K562 (cell line): ENCODE measurements at regions not wholly inside any gene's neighbourhood (a gene's known extent, or its start where the extent isn't known, plus 50 kb on each side); places are given as distances from the start of the nearest gene placed in this dataset.
A peak's percentile ranks its signal among the peaks of the same experiment; 100 is the strongest.

Experiments
- ATF7 ChIP-seq: fragments of 450-650 bp; IDR thresholded peaks from 2 replicates; pipeline ENCODE4 v1.7.1; 2014; ENCODE audit warnings: mild to moderate bottlenecking, moderate library complexity
- CREB1 ChIP-seq, 2 experiments: sonication (generic) in 1 of 2; formaldehyde crosslinking in 1 of 2; IDR thresholded peaks; 2 replicates each; pipeline versions ENCODE4 v1.6.1 to v1.8.0; 2012 to 2022; ENCODE audit warnings: inconsistent platforms in 1 of 2, mild to moderate bottlenecking in 1 of 2, missing genetic modification reagents in 1 of 2, moderate library complexity in 1 of 2
- MEF2A ChIP-seq: IDR thresholded peaks from 2 replicates; pipeline ENCODE4 v1.6.1; 2011; ENCODE audit warnings: low read depth, mild to moderate bottlenecking, low read length, moderate library complexity; ENCODE audit not compliant: control insufficient read depth
- MIER1 ChIP-seq: fragments of 450-650 bp; IDR thresholded peaks from 2 replicates; pipeline ENCODE4 v1.6.1; 2016; ENCODE audit warnings: antibody characterized with exemption, mild to moderate bottlenecking, low read depth
- NFYB ChIP-seq: IDR thresholded peaks from 2 replicates; pipeline ENCODE4 v1.6.1; 2011; ENCODE audit warnings: mild to moderate bottlenecking, moderate library complexity; ENCODE audit not compliant: insufficient read length; ENCODE audit errors: extremely low read depth
- POLR3A ChIP-seq: IDR thresholded peaks from 2 replicates; pipeline ENCODE4 v1.6.1; 2011; ENCODE audit warnings: borderline replicate concordance, mild to moderate bottlenecking, moderate library complexity; ENCODE audit not compliant: insufficient read length, insufficient read depth; ENCODE audit errors: extremely low read depth
- SOX6 ChIP-seq: fragments of 450-650 bp; IDR thresholded peaks from 2 replicates; pipeline ENCODE4 v1.6.1; 2014; ENCODE audit warnings: mild to moderate bottlenecking
- ZBTB7A ChIP-seq: IDR thresholded peaks from 2 replicates; pipeline ENCODE4 v1.6.1; 2011; ENCODE audit warnings: low read depth, mild to moderate bottlenecking, low read length, moderate library complexity, borderline replicate concordance; ENCODE audit not compliant: control insufficient read depth
- ZNF197 ChIP-seq: fragments of 200-800 bp; sonication (Bioruptor generic); IDR thresholded peaks from 2 replicates; pipeline ENCODE4 v1.6.1; 2016; ENCODE audit warnings: low read depth, missing genetic modification characterization, missing compliant biosample characterization
- TF ChIP-seq, protein P1 (sequence below), 2 experiments: fragments of 450-650 bp; formaldehyde crosslinking in 1 of 2; IDR thresholded peaks; 2 replicates each; pipeline versions ENCODE4 v1.4.0 to v1.6.1; 2014 to 2020; ENCODE audit warnings: mild to moderate bottlenecking in 2 of 2, borderline replicate concordance in 1 of 2, low read depth in 1 of 2
- TF ChIP-seq, protein P2 (sequence below): IDR thresholded peaks from 2 replicates; pipeline ENCODE4 v1.6.1; 2012; ENCODE audit warnings: low read depth, low read length, improper control_type of control experiment, borderline replicate concordance
- TF ChIP-seq, protein P3 (sequence below): fragments of 250-450 bp; sonication (Bioruptor Pico); IDR thresholded peaks from 2 replicates; pipeline ENCODE4 v1.5.0; 2020; ENCODE audit warnings: mild to moderate bottlenecking

DNA sequence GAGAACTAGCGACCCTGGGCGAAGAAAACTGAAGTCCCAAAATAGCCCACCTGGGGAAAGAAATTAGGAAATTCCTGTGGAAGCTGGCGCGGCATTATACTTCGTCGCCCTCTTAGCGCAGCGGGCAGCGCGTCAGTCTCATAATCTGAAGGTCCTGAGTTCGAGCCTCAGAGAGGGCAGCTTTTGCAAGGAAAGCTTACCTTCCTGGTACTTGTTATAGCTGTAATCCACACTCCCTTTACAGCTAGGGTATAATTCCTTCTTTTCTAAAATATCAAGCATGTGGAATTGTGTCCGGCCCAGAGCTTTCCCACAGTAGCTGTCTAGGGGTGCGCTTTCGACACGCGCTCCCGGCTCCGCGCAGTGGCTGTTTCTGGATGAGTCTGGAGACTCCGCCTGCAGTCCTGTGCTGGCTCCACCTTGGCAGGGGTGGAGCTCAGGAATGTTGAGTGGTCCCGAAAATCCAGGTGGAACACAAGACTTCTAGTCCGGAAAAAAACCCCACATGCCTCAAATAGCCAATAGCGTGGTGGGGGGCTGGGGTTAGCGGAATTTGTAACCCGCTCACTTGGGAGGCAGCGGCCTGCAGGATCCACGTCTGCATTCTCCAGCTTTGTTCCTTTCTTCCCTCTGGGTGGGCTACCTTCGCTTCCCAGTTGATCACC is 83.7 kb upstream of the ZNF322 start (continued):
- TF ChIP-seq, protein P1, sequence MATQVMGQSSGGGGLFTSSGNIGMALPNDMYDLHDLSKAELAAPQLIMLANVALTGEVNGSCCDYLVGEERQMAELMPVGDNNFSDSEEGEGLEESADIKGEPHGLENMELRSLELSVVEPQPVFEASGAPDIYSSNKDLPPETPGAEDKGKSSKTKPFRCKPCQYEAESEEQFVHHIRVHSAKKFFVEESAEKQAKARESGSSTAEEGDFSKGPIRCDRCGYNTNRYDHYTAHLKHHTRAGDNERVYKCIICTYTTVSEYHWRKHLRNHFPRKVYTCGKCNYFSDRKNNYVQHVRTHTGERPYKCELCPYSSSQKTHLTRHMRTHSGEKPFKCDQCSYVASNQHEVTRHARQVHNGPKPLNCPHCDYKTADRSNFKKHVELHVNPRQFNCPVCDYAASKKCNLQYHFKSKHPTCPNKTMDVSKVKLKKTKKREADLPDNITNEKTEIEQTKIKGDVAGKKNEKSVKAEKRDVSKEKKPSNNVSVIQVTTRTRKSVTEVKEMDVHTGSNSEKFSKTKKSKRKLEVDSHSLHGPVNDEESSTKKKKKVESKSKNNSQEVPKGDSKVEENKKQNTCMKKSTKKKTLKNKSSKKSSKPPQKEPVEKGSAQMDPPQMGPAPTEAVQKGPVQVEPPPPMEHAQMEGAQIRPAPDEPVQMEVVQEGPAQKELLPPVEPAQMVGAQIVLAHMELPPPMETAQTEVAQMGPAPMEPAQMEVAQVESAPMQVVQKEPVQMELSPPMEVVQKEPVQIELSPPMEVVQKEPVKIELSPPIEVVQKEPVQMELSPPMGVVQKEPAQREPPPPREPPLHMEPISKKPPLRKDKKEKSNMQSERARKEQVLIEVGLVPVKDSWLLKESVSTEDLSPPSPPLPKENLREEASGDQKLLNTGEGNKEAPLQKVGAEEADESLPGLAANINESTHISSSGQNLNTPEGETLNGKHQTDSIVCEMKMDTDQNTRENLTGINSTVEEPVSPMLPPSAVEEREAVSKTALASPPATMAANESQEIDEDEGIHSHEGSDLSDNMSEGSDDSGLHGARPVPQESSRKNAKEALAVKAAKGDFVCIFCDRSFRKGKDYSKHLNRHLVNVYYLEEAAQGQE (IDR thresholded peaks at IDR 0.05; ENCODE audit: borderline replicate concordance): no peak
- TF ChIP-seq, protein P1 (CRISPR knock-in tag; IDR thresholded peaks at IDR 0.05; ENCODE audit: low read depth): no peak
- TF ChIP-seq ZNF197 (CRISPR knock-in tag): no peak
- TF ChIP-seq, protein P2, sequence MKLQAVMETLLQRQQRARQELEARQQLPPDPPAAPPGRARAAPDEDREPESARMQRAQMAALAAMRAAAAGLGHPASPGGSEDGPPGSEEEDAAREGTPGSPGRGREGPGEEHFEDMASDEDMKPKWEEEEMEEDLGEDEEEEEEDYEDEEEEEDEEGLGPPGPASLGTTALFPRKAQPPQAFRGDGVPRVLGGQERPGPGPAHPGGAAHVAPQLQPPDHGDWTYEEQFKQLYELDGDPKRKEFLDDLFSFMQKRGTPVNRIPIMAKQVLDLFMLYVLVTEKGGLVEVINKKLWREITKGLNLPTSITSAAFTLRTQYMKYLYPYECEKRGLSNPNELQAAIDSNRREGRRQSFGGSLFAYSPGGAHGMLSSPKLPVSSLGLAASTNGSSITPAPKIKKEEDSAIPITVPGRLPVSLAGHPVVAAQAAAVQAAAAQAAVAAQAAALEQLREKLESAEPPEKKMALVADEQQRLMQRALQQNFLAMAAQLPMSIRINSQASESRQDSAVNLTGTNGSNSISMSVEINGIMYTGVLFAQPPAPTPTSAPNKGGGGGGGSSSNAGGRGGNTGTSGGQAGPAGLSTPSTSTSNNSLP: no peak
- TF ChIP-seq MEF2A: peak; percentile 87
- peak; percentile 34; the same call in 1 of the 2 replicates for TF ChIP-seq CREB1 (IDR thresholded peaks at IDR 0.05)
- TF ChIP-seq CREB1 (CRISPR knock-in tag; IDR thresholded peaks at IDR 0.05): no peak
- TF ChIP-seq ATF7: peak; percentile 57; the same call in 1 of the 2 replicates
- no peak for TF ChIP-seq ZBTB7A
- TF ChIP-seq, protein P3, sequence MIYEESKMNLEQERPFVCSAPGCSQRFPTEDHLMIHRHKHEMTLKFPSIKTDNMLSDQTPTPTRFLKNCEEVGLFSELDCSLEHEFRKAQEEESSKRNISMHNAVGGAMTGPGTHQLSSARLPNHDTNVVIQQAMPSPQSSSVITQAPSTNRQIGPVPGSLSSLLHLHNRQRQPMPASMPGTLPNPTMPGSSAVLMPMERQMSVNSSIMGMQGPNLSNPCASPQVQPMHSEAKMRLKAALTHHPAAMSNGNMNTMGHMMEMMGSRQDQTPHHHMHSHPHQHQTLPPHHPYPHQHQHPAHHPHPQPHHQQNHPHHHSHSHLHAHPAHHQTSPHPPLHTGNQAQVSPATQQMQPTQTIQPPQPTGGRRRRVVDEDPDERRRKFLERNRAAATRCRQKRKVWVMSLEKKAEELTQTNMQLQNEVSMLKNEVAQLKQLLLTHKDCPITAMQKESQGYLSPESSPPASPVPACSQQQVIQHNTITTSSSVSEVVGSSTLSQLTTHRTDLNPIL (CRISPR knock-in tag): no peak
- TF ChIP-seq SOX6: peak; percentile 16; the same call in 1 of the 2 replicates
- TF ChIP-seq NFYB: peak; percentile 31
- TF ChIP-seq MIER1: no peak
- TF ChIP-seq POLR3A: peak; percentile 82
